Calu3 (cell line): ENCODE measurements at regions not wholly inside any gene's neighbourhood (a gene's known extent, or its start where the extent isn't known, plus 50 kb on each side); places are given as distances from the start of the nearest gene placed in this dataset.
A peak's percentile ranks its signal among the peaks of the same experiment; 100 is the strongest.

ENCODE experiments used
- BruUV-seq: library from RNA; stranded (reverse); fragments of 400-500 nt; replicated peaks from 2 replicates; lab custom pipeline; 2021; lab: Mats Ljungman, UMichigan
- CTCF ChIA-PET: fragments of 300-600 bp; sonication (Branson Sonifier 250); formaldehyde crosslinking; loops from one replicate; lab custom pipeline; 2022; ENCODE audit warnings: antibody characterized with exemption; lab: Charles Lee
- DNase-seq: peaks from one replicate; pipeline ENCODE4 v3.0.0; 2022
- H3K27ac Mint-ChIP-seq: one replicate; pipeline ENCODE4 v1.8.0; 2022; ENCODE audit warnings: mixed read lengths; ENCODE audit not compliant: unreplicated experiment
- H3K27me3 Mint-ChIP-seq: one replicate; pipeline ENCODE4 v1.8.0; 2022; ENCODE audit warnings: mixed read lengths; ENCODE audit not compliant: unreplicated experiment
- H3K36me3 Mint-ChIP-seq: one replicate; pipeline ENCODE4 v1.8.0; 2022; ENCODE audit warnings: mild to moderate bottlenecking, moderate library complexity, mixed read lengths; ENCODE audit not compliant: insufficient read depth, unreplicated experiment
- H3K4me1 Mint-ChIP-seq: one replicate; pipeline ENCODE4 v1.8.0; 2022; ENCODE audit warnings: mild to moderate bottlenecking, low read depth, mixed read lengths; ENCODE audit not compliant: unreplicated experiment
- H3K4me3 Mint-ChIP-seq: one replicate; pipeline ENCODE4 v1.8.0; 2022; ENCODE audit warnings: mild to moderate bottlenecking, low read depth, moderate library complexity, mixed read lengths; ENCODE audit not compliant: unreplicated experiment
- H3K9me3 Mint-ChIP-seq: one replicate; pipeline ENCODE4 v1.8.0; 2022; ENCODE audit warnings: low read depth, mixed read lengths; ENCODE audit not compliant: unreplicated experiment
- intact Hi-C: fragments of 100-400 bp; cut with micrococcal nuclease; formaldehyde crosslinking; loops from one replicate; pipeline ENCODE4 v1.10.0; 2022; ENCODE audit not compliant: unreplicated experiment
- TF ChIP-seq, protein P1 (sequence below): fragments of 200-600 bp; IDR thresholded peaks from one replicate; pipeline ENCODE4 v1.8.0; 2022; ENCODE audit warnings: antibody characterized with exemption; ENCODE audit not compliant: unreplicated experiment

GRCh38 chr3:3701949-3702348 is 97.3 kb upstream of the LRRN1 start:
- CTCF ChIA-PET: no interaction called here
- no TSS peak for BruUV-seq
- H3K9me3 Mint-ChIP-seq: peaks cover 3% of the 10 kb centered on the region
- H3K4me1 Mint-ChIP-seq: peaks cover 33% of the 10 kb centered on the region
- no peaks in the 10 kb centered on the region for H3K27me3 Mint-ChIP-seq
- H3K27ac Mint-ChIP-seq: no peak overlapping the region
- H3K4me3 Mint-ChIP-seq: no peak overlapping the region
- H3K36me3 Mint-ChIP-seq: no peaks in the 10 kb centered on the region
- TF ChIP-seq, protein P1, sequence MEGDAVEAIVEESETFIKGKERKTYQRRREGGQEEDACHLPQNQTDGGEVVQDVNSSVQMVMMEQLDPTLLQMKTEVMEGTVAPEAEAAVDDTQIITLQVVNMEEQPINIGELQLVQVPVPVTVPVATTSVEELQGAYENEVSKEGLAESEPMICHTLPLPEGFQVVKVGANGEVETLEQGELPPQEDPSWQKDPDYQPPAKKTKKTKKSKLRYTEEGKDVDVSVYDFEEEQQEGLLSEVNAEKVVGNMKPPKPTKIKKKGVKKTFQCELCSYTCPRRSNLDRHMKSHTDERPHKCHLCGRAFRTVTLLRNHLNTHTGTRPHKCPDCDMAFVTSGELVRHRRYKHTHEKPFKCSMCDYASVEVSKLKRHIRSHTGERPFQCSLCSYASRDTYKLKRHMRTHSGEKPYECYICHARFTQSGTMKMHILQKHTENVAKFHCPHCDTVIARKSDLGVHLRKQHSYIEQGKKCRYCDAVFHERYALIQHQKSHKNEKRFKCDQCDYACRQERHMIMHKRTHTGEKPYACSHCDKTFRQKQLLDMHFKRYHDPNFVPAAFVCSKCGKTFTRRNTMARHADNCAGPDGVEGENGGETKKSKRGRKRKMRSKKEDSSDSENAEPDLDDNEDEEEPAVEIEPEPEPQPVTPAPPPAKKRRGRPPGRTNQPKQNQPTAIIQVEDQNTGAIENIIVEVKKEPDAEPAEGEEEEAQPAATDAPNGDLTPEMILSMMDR: no peak
- intact Hi-C loops: loop anchor here (2.0 to 10.0 kb wide), 2 partner anchors 55 to 573 kb away; no protein-coding TSS in a partner anchor
- no peak for DNase-seq

GRCh38 chr3:3699816-3700633 is 99.2 kb upstream of the LRRN1 start:
- H3K4me1 Mint-ChIP-seq: peaks cover 31% of the 10 kb centered on the region
- H3K27ac Mint-ChIP-seq: peak overlapping the region; percentile 35
- BruUV-seq: no TSS peak
- CTCF ChIA-PET: interaction anchor here (0.5 to 1.7 kb wide), 4 partner anchors 34 to 73 kb away, joined by 3 to 5 read pairs (median 4); no protein-coding TSS in a partner anchor
- H3K9me3 Mint-ChIP-seq: peaks cover 3% of the 10 kb centered on the region
- peak; percentile 22 for DNase-seq
- H3K36me3 Mint-ChIP-seq: no peaks in the 10 kb centered on the region
- H3K4me3 Mint-ChIP-seq: no peak overlapping the region
- TF ChIP-seq, protein P1: no peak
- no peaks in the 10 kb centered on the region for H3K27me3 Mint-ChIP-seq
- intact Hi-C loops: loop anchor here (2.0 to 10.0 kb wide), 2 partner anchors 53 to 575 kb away; no protein-coding TSS in a partner anchor

- H3K36me3 Mint-ChIP-seq: no peaks in the 10 kb centered on the region
- H3K27ac Mint-ChIP-seq: no peak overlapping the region
- no TSS peak for BruUV-seq
- intact Hi-C loops: no loop called here
- H3K4me1 Mint-ChIP-seq: peaks cover 31% of the 10 kb centered on the region
- no peak overlapping the region for H3K4me3 Mint-ChIP-seq
- TF ChIP-seq, protein P1: no peak
- no peaks in the 10 kb centered on the region for H3K27me3 Mint-ChIP-seq
- no peak for DNase-seq
- peaks cover 3% of the 10 kb centered on the region for H3K9me3 Mint-ChIP-seq
- CTCF ChIA-PET: interaction anchor here (1.3 to 1.7 kb wide), 2 partner anchors 33 to 54 kb away, joined by 4 to 5 read pairs; no protein-coding TSS in a partner anchor
Measured at GRCh38 chr3:3699407-3699806, 99.8 kb upstream of the LRRN1 start.

DNA sequence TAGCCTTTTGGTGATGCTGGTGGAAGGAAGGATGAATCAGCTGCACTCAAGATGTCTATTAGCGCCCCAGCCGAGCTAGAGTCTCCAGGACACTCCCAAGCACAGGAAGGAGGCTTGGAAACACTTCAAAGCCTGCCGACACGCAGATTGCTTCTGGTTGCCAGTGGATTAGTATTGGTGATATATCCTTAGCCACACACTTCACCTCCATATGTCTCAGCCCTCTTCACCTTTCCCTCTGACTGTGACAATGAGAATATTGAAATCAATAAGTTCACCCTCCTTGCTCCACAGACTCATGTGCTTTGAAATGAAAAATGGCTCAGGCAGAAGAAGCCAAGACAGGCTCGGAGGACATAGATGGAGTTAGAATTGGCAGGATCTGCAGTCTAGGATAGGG is 102.9 kb upstream of the LRRN1 start:
- no peak overlapping the region for H3K27ac Mint-ChIP-seq
- H3K36me3 Mint-ChIP-seq: no peaks in the 10 kb centered on the region
- H3K4me1 Mint-ChIP-seq: peaks cover 30% of the 10 kb centered on the region
- no peak for DNase-seq
- intact Hi-C loops: no loop called here
- TF ChIP-seq, protein P1: no peak
- H3K9me3 Mint-ChIP-seq: peaks cover 3% of the 10 kb centered on the region
- no peaks in the 10 kb centered on the region for H3K27me3 Mint-ChIP-seq
- CTCF ChIA-PET: no interaction called here
- no TSS peak for BruUV-seq
- H3K4me3 Mint-ChIP-seq: no peak overlapping the region
